MCF 10A (cell line): ENCODE measurements at regions not wholly inside any gene's neighbourhood (a gene's known extent, or its start where the extent isn't known, plus 50 kb on each side); places are given as distances from the start of the nearest gene placed in this dataset.
"Not testable (repeated sequence)": the region's sequence is repeated elsewhere in the genome, so short reads cannot be mapped to it uniquely, and the experiment has no call there.

ENCODE experiments used
- BruUV-seq: library from RNA; stranded (reverse); fragments of 400-500 nt; replicated peaks from 2 replicates; lab custom pipeline; 2021; lab: Mats Ljungman, UMichigan
- CTCF ChIA-PET: fragments of 300-600 bp; sonication (Branson Sonifier 250); formaldehyde crosslinking; extraction: SDS; loops from one replicate; lab custom pipeline; 2021; ENCODE audit warnings: antibody characterized with exemption, inconsistent platforms; lab: Yijun Ruan, JAX
- POLR2A ChIA-PET: fragments of 300-600, 350-650 bp; sonication (Branson Sonifier 250); formaldehyde crosslinking; extraction: SDS; loops from one replicate; lab custom pipeline; 2020; ENCODE audit warnings: antibody characterized with exemption, inconsistent platforms; lab: Yijun Ruan, JAX
- DNase-seq: peaks from one replicate; pipeline ENCODE4 v3.0.0-alpha.2; 2018; ENCODE audit not compliant: unreplicated experiment
- H3K27ac Mint-ChIP-seq: one replicate; pipeline ENCODE4 v1.8.0; 2022; ENCODE audit warnings: mild to moderate bottlenecking, low read depth, mixed read lengths; ENCODE audit not compliant: unreplicated experiment
- H3K27me3 Mint-ChIP-seq: one replicate; pipeline ENCODE4 v1.8.0; 2022; ENCODE audit warnings: mixed read lengths; ENCODE audit not compliant: insufficient read depth, unreplicated experiment
- H3K36me3 Mint-ChIP-seq: one replicate; pipeline ENCODE4 v1.8.0; 2022; ENCODE audit warnings: mild to moderate bottlenecking, moderate library complexity, mixed read lengths; ENCODE audit not compliant: insufficient read depth, unreplicated experiment
- H3K4me1 Mint-ChIP-seq: one replicate; pipeline ENCODE4 v1.8.0; 2022; ENCODE audit warnings: mixed read lengths; ENCODE audit not compliant: insufficient read depth, unreplicated experiment
- H3K4me3 Mint-ChIP-seq: one replicate; pipeline ENCODE4 v1.8.0; 2022; ENCODE audit warnings: mild to moderate bottlenecking, moderate library complexity, mixed read lengths; ENCODE audit not compliant: unreplicated experiment
- H3K9me3 Mint-ChIP-seq: one replicate; pipeline ENCODE4 v1.8.0; 2022; ENCODE audit warnings: mixed read lengths; ENCODE audit not compliant: unreplicated experiment
- CTCF ChIP-seq: fragments of 200-600 bp; IDR thresholded peaks from one replicate; pipeline ENCODE4 v1.8.0; 2022; ENCODE audit warnings: antibody characterized with exemption, mild to moderate bottlenecking; ENCODE audit not compliant: unreplicated experiment
- intact Hi-C: fragments of 100-400 bp; cut with micrococcal nuclease; formaldehyde crosslinking; loops from 2 replicates; pipeline ENCODE4 v1.14.1; 2022

- no peaks in the 10 kb centered on the region for H3K27me3 Mint-ChIP-seq
- DNase-seq = no peak
- no TSS peak for BruUV-seq
- ChIA-PET CTCF (no interaction called here), POLR2A (interaction anchor here (0.6 kb wide), 1 partner anchor 1360 kb away, joined by 4 read pairs; no protein-coding TSS in a partner anchor)
- no peak overlapping the region for H3K4me3 Mint-ChIP-seq
- TF ChIP-seq CTCF = no peak
- no peaks in the 10 kb centered on the region for H3K36me3 Mint-ChIP-seq
- intact Hi-C loops = no loop called here
- no peaks in the 10 kb centered on the region for H3K9me3 Mint-ChIP-seq
- no peak overlapping the region for H3K27ac Mint-ChIP-seq
- no peaks in the 10 kb centered on the region for H3K4me1 Mint-ChIP-seq
Measured at GRCh38 chr13:22944378-22944777, 236.4 kb upstream of the SGCG start.

DNA sequence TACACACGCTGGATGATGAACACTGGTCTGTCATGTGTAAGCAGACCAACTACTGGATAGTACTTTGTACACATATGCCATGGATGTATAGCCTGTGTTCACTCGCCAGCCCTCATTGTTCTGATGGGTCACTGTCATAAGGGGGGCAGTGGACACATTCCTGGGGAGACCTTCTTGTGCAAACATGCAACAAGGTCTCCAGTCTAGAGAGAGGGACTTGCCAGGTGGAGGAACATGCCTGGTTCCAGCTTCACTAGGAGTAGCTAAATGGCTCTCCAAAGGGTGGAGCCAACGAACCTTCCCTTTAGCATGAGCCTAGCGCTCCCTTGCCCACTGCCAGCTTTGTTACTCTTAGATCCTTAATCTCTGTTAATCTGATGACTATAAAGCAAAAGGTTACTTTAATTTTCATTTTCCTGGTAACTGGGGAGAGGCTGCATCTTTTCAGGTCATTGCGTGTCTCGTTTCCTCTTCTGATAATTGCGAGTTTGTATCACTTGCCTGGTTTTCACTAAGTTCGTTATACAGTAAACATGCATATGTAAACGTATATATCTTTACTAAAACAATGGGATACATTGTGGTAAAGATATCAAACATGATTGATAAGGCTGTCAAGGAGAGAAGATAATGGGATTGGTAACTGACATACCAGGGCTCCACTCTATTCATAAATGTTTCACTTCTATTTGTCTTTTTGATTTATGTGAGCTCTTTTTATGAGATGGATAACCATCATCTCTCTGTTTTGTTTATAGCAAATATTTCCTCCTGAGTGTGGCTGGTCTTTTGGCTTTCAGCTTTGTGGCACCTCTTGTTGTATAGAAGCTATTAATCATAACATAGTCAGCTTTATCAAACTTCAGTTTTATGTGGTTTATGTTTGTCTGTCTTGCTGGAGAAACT lies 235.2 kb upstream of the SGCG start:
- POLR2A ChIA-PET = no interaction called here
- TF ChIP-seq CTCF = no peak
- no peaks in the 10 kb centered on the region for H3K27me3 Mint-ChIP-seq
- intact Hi-C loops = no loop called here
- no TSS peak for BruUV-seq
- H3K27ac Mint-ChIP-seq = no peak overlapping the region
- no peak for DNase-seq
- CTCF ChIA-PET = no interaction called here
- H3K36me3 Mint-ChIP-seq = no peaks in the 10 kb centered on the region
- peaks cover 5% of the 10 kb centered on the region for H3K9me3 Mint-ChIP-seq
- no peaks in the 10 kb centered on the region for H3K4me1 Mint-ChIP-seq
- H3K4me3 Mint-ChIP-seq = no peak overlapping the region

DNA sequence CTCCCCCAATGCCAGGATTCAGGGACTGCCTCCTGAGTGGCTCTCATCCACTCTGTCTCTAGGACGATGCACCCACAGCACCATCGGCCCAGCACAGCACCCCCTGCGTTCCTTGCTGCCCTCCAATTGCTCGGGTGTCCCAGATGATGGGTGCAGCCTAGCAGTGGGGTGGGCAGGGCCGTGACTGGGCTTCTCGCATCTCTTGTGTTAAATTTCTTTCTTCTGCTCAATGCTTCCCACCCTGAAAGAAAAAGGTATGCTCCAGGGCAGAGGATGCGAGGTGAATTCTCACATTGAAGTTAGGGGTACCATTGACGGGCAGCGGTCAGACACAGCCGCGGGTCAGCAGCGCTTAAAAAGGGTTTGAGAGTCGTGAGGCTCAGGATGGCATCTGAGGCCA lies 232.4 kb upstream of the SGCG start:
- DNase-seq = no peak
- ChIA-PET CTCF (no interaction called here), POLR2A (no interaction called here)
- Mint-ChIP-seq H3K9me3 (peaks cover 22% of the 10 kb centered on the region), H3K4me1 (no peaks in the 10 kb centered on the region), H3K27ac (no peak overlapping the region), H3K27me3 (no peaks in the 10 kb centered on the region), H3K36me3 (no peaks in the 10 kb centered on the region), H3K4me3 (no peak overlapping the region)
- no TSS peak for BruUV-seq
- no peak for TF ChIP-seq CTCF
- intact Hi-C loops = no loop called here

- H3K36me3 Mint-ChIP-seq, intact Hi-C loops, BruUV-seq, H3K4me3 Mint-ChIP-seq, DNase-seq, POLR2A ChIA-PET, H3K27ac Mint-ChIP-seq, H3K27me3 Mint-ChIP-seq, H3K4me1 Mint-ChIP-seq: not testable (repeated sequence)
- CTCF ChIA-PET = interaction anchor here (0.8 kb wide), 1 partner anchor 139 kb away, joined by 5 read pairs; no protein-coding TSS in a partner anchor
- peaks cover 22% of the 10 kb centered on the region for H3K9me3 Mint-ChIP-seq
Measured at GRCh38 chr13:22952018-22952417, 228.8 kb upstream of the SGCG start.

DNA sequence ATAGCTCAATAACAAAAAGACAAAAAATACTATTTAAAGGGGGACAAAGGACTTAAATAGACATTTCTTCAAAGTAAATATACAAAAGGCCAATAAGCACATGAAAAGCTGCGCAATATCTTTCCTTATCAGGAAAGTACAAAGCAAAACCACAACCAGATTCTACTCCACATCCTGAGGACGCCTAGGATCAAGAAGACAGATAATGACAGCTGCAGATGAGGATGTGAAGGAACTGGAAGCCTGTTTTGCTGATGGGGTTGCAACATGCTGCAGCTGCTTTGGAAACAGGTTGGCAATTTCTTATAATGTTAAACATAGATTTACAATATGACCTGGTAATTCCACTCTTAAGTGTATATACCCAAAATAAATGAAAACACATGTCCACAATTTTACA lies 225.6 kb upstream of the SGCG start:
- H3K27me3 Mint-ChIP-seq, H3K4me1 Mint-ChIP-seq, POLR2A ChIA-PET, DNase-seq, BruUV-seq, H3K27ac Mint-ChIP-seq, H3K4me3 Mint-ChIP-seq, intact Hi-C loops, H3K36me3 Mint-ChIP-seq, CTCF ChIA-PET: not testable (repeated sequence)
- H3K9me3 Mint-ChIP-seq = peaks cover 28% of the 10 kb centered on the region

DNA sequence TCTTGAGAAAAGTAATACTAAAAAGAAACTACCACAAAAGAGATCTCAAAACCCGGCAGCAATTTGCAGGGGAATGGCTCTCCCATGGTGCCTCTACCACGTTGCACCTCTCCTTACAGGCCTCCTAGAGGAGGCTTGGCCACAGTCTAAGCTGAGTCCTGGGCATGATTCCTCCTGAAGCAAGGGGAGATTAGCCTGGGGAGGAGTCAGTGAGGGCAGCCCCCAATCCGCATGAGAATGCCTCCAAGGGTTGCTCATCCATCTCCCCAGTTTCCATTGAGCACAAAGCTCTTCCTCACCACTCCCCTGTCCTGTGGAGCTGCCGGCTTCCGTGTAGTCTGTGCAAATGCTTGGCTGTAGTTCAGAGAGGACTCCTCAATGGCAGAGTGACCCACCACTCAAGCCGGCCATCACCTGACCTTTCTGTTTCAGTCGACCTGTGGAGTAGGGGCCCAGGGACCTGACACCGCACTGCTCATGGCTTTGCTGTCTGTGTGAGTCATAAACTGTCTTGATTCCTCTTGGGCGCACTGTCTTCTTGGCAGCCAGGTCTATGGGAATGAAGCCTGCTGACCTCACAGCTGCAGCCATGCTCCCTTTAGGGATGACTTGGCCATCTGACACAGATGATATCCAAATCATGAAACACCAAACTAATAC lies 224.2 kb upstream of the SGCG start:
- H3K4me1 Mint-ChIP-seq, BruUV-seq, H3K36me3 Mint-ChIP-seq, intact Hi-C loops, H3K4me3 Mint-ChIP-seq, H3K27ac Mint-ChIP-seq, POLR2A ChIA-PET, H3K27me3 Mint-ChIP-seq, DNase-seq: not testable (repeated sequence)
- CTCF ChIA-PET = interaction anchor here (1.4 kb wide), 1 partner anchor 63 kb away, joined by 3 read pairs; no protein-coding TSS in a partner anchor
- peaks cover 16% of the 10 kb centered on the region for H3K9me3 Mint-ChIP-seq
